ENCODE measurements at regions not wholly inside any gene's neighbourhood (a gene's known extent, or its start where the extent isn't known, plus 50 kb on each side); places are given as distances from the start of the nearest gene placed in this dataset.

DNA sequence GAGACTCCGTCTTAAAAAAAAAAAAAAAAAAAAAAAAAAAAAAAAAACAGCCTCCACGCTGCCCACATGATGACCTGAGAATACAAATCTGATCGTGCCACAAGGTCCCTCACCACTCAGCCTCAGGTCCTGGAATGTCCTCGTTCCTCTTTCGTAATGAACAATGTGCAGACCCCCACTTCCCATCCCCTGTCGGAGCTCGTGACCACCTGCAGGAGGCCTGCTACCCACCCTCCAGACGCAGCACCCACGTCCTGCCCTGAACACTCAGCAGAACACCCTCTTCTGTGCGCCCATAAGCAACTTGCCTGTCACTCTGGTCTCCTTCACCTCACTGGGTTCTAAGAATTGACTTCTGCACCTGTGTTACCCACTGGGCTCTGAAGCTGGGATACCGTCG is 166.4 kb downstream of the KATNAL1 start:
- TF ChIP-seq, protein P1, sequence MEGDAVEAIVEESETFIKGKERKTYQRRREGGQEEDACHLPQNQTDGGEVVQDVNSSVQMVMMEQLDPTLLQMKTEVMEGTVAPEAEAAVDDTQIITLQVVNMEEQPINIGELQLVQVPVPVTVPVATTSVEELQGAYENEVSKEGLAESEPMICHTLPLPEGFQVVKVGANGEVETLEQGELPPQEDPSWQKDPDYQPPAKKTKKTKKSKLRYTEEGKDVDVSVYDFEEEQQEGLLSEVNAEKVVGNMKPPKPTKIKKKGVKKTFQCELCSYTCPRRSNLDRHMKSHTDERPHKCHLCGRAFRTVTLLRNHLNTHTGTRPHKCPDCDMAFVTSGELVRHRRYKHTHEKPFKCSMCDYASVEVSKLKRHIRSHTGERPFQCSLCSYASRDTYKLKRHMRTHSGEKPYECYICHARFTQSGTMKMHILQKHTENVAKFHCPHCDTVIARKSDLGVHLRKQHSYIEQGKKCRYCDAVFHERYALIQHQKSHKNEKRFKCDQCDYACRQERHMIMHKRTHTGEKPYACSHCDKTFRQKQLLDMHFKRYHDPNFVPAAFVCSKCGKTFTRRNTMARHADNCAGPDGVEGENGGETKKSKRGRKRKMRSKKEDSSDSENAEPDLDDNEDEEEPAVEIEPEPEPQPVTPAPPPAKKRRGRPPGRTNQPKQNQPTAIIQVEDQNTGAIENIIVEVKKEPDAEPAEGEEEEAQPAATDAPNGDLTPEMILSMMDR (IDR thresholded peaks at IDR 0.05): no peak
- TF ChIP-seq, protein P2, sequence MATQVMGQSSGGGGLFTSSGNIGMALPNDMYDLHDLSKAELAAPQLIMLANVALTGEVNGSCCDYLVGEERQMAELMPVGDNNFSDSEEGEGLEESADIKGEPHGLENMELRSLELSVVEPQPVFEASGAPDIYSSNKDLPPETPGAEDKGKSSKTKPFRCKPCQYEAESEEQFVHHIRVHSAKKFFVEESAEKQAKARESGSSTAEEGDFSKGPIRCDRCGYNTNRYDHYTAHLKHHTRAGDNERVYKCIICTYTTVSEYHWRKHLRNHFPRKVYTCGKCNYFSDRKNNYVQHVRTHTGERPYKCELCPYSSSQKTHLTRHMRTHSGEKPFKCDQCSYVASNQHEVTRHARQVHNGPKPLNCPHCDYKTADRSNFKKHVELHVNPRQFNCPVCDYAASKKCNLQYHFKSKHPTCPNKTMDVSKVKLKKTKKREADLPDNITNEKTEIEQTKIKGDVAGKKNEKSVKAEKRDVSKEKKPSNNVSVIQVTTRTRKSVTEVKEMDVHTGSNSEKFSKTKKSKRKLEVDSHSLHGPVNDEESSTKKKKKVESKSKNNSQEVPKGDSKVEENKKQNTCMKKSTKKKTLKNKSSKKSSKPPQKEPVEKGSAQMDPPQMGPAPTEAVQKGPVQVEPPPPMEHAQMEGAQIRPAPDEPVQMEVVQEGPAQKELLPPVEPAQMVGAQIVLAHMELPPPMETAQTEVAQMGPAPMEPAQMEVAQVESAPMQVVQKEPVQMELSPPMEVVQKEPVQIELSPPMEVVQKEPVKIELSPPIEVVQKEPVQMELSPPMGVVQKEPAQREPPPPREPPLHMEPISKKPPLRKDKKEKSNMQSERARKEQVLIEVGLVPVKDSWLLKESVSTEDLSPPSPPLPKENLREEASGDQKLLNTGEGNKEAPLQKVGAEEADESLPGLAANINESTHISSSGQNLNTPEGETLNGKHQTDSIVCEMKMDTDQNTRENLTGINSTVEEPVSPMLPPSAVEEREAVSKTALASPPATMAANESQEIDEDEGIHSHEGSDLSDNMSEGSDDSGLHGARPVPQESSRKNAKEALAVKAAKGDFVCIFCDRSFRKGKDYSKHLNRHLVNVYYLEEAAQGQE (IDR thresholded peaks at IDR 0.05; ENCODE audit: low read depth, low read length): no peak

Measured in SK-N-SH (cell line).